ENCODE measurements at regions not wholly inside any gene's neighbourhood (a gene's known extent, or its start where the extent isn't known, plus 50 kb on each side); places are given as distances from the start of the nearest gene placed in this dataset.

- Histone ChIP-seq H3K9me3 (no peaks in the 10 kb centered on the region), H3K36me3 (no peaks in the 10 kb centered on the region), H3K4me3 (ENCODE audit: low read depth in 1 of 2, low read length in 1 of 2) (no peak overlapping the region), H3K27ac (no peak overlapping the region), H3K27me3 (no peaks in the 10 kb centered on the region), H3K4me1 (ENCODE audit: control insufficient read depth in 1 of 2, insufficient read depth in 1 of 2, low read depth in 1 of 2, low read length in 1 of 2) (no peaks in the 10 kb centered on the region)
- no peak for TF ChIP-seq CTCF (IDR thresholded peaks at IDR 0.05)
Measured at GRCh38 chr1:81596341-81596740, 204.4 kb upstream of the ADGRL2 start.

GRCh38 chr1:81594206-81594605, 206.5 kb upstream of the ADGRL2 start:
- Histone ChIP-seq H3K27me3 (no peaks in the 10 kb centered on the region), H3K27ac (no peak overlapping the region), H3K9me3 (no peaks in the 10 kb centered on the region), H3K4me1 (ENCODE audit: control insufficient read depth in 1 of 2, insufficient read depth in 1 of 2, low read depth in 1 of 2, low read length in 1 of 2) (no peaks in the 10 kb centered on the region), H3K4me3 (ENCODE audit: low read depth in 1 of 2, low read length in 1 of 2) (no peak overlapping the region), H3K36me3 (no peaks in the 10 kb centered on the region)
- no peak for TF ChIP-seq CTCF (IDR thresholded peaks at IDR 0.05)

- H3K36me3 ChIP-seq: no peaks in the 10 kb centered on the region
- no peak overlapping the region for H3K4me3 ChIP-seq (ENCODE audit: low read depth in 1 of 2, low read length in 1 of 2)
- H3K27me3 ChIP-seq: no peaks in the 10 kb centered on the region
- no peaks in the 10 kb centered on the region for H3K9me3 ChIP-seq
- H3K27ac ChIP-seq: no peak overlapping the region
- no peak for TF ChIP-seq CTCF (IDR thresholded peaks at IDR 0.05)
- no peaks in the 10 kb centered on the region for H3K4me1 ChIP-seq (ENCODE audit: control insufficient read depth in 1 of 2, insufficient read depth in 1 of 2, low read depth in 1 of 2, low read length in 1 of 2)
Measured at GRCh38 chr1:81592233-81592632, 208.5 kb upstream of the ADGRL2 start.

GRCh38 chr1:81590171-81590570, 210.6 kb upstream of the ADGRL2 start:
- no peaks in the 10 kb centered on the region for H3K36me3 ChIP-seq
- no peak for TF ChIP-seq CTCF (IDR thresholded peaks at IDR 0.05)
- no peak overlapping the region for H3K4me3 ChIP-seq (ENCODE audit: low read depth in 1 of 2, low read length in 1 of 2)
- no peaks in the 10 kb centered on the region for H3K9me3 ChIP-seq
- no peaks in the 10 kb centered on the region for H3K27me3 ChIP-seq
- H3K4me1 ChIP-seq (ENCODE audit: control insufficient read depth in 1 of 2, insufficient read depth in 1 of 2, low read depth in 1 of 2, low read length in 1 of 2): no peaks in the 10 kb centered on the region
- H3K27ac ChIP-seq: no peak overlapping the region

GRCh38 chr1:81588149-81588548, 212.6 kb upstream of the ADGRL2 start:
- H3K27me3 ChIP-seq: no peaks in the 10 kb centered on the region

More at GRCh38 chr1:81588149-81588548, 212.6 kb upstream of the ADGRL2 start:
- Histone ChIP-seq H3K4me3 (ENCODE audit: low read depth in 1 of 2, low read length in 1 of 2) (no peak overlapping the region), H3K36me3 (no peaks in the 10 kb centered on the region), H3K27ac (no peak overlapping the region), H3K4me1 (ENCODE audit: control insufficient read depth in 1 of 2, insufficient read depth in 1 of 2, low read depth in 1 of 2, low read length in 1 of 2) (no peaks in the 10 kb centered on the region), H3K9me3 (no peaks in the 10 kb centered on the region)
- TF ChIP-seq CTCF (IDR thresholded peaks at IDR 0.05): no peak

Data from neutrophil (primary cell).